Motor neuron (in vitro differentiated cells): ENCODE measurements at regions not wholly inside any gene's neighbourhood (a gene's known extent, or its start where the extent isn't known, plus 50 kb on each side); places are given as distances from the start of the nearest gene placed in this dataset.

Experiments used
- ATAC-seq, 8 experiments: fragments of 200-7000 bp; cut with Tn5 transposase; replicated peaks in 6 of 8; 2 replicates each; pipeline ENCODE4 v1.8.0; 2021; ENCODE audit warnings: mild to moderate bottlenecking in 8 of 8, moderate library complexity in 8 of 8
- H3K27ac ChIP-seq, 2 donors: fragments of 250-450 bp; sonication (Bioruptor Pico); 2 replicates each; pipeline ENCODE4 v1.9.0; 2021; ENCODE audit warnings: antibody characterized with exemption in 2 of 2, mild to moderate bottlenecking in 2 of 2, moderate library complexity in 1 of 2
- H3K4me1 ChIP-seq, 2 donors: fragments of 250-450 bp; sonication (Bioruptor Pico); replicated peaks in 1 of 2; 2 replicates each; pipeline ENCODE4 v1.6.1; 2021; ENCODE audit warnings: antibody characterized with exemption in 2 of 2, mild to moderate bottlenecking in 2 of 2, moderate library complexity in 1 of 2
- H3K4me3 ChIP-seq, 5 donors: fragments of 250-450 bp; sonication (Bioruptor Pico); 2 replicates each; pipeline ENCODE4 v1.9.0; 2021; ENCODE audit warnings: antibody characterized with exemption in 5 of 5, mild to moderate bottlenecking in 5 of 5, moderate library complexity in 4 of 5
- WGBS, 10 experiments: fragments of 450-650 bp; shearing (Covaris generic); methylation state at CpG; one replicate each; pipeline ENCODE4 v1.0.0; 2022; 5-methylcytosine and 5-hydroxymethylcytosine counted together
- in situ Hi-C, 9 experiments: fragments of 400-800 bp; cut with MboI; loops; one replicate each; pipeline ENCODE4 v1.15.0; 2021; ENCODE audit warnings: low sequenced_read_pairs in 9 of 9, low pct_unique_long_range_greater_than_20kb in 2 of 9; ENCODE audit not compliant: unreplicated experiment in 9 of 9

GRCh38 chrX:39459204-39459603 is 638.6 kb downstream of the BCOR start:
- ATAC-seq: no peak
- in situ Hi-C loops: no loop called here
- Histone ChIP-seq H3K4me3 (no peak overlapping the region), H3K4me1 (peaks cover 0 to 6% of the 10 kb centered on the region in 2 donors), H3K27ac (no peak overlapping the region)
- WGBS, 10 experiments: 40 to 52% methylated on average over 1 to 4 of the region's 5 CpGs; no CpG with 5 or more reads in 8 of the 10 experiments

GRCh38 chrX:39459952-39460351 is 637.8 kb downstream of the BCOR start:
- peaks cover under 1 to 3% of the 10 kb centered on the region in 2 donors for H3K4me1 ChIP-seq
- H3K27ac ChIP-seq: no peak overlapping the region
- no peak overlapping the region for H3K4me3 ChIP-seq
- in situ Hi-C loops: no loop called here
- peak in 3 of 8 experiments; percentile 20 to 86 (median 41) for ATAC-seq
- 44% methylated on average over 3 of the region's 3 CpGs; no CpG with 5 or more reads in 9 of the 10 experiments for WGBS, 10 experiments

- ATAC-seq: no peak
- H3K27ac ChIP-seq: no peak overlapping the region
- peaks cover 3 to 6% of the 10 kb centered on the region in 2 donors for H3K4me1 ChIP-seq
- no peak overlapping the region for H3K4me3 ChIP-seq
- in situ Hi-C loops: no loop called here
- WGBS, 10 experiments: 13% methylated on average over 1 of the region's 1 CpG; no CpG with 5 or more reads in 9 of the 10 experiments
These were observed 637.3 kb downstream of the BCOR start for GRCh38 chrX:39460499-39460898.

DNA sequence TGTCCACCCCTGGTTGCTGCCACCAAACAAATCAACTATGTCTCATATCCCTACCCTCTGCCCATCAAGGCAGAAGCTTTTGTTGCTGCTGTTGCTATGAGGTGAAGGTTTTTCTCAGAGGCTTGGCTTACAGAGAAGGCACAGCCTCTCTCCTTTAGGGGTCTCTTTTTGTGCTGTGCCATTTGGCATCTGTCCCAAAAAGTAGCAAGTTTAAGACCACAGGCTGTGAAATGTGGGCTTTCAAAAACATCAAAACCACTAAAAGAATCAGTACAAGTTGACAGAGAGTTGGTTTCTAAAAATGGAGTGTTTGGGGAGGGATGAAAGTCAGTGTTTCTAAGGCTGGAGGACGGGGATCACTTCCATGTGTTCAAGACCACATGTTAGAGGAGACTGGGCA is 634.9 kb downstream of the BCOR start:
- H3K4me1 ChIP-seq: peaks cover 3 to 8% of the 10 kb centered on the region in 2 donors
- H3K27ac ChIP-seq: no peak overlapping the region
- no peak for ATAC-seq
- in situ Hi-C loops: no loop called here
- WGBS, 10 experiments: 20 to 43% (median 20%) methylated on average over 1 of the region's 1 CpG; no CpG with 5 or more reads in 7 of the 10 experiments
- no peak overlapping the region for H3K4me3 ChIP-seq

DNA sequence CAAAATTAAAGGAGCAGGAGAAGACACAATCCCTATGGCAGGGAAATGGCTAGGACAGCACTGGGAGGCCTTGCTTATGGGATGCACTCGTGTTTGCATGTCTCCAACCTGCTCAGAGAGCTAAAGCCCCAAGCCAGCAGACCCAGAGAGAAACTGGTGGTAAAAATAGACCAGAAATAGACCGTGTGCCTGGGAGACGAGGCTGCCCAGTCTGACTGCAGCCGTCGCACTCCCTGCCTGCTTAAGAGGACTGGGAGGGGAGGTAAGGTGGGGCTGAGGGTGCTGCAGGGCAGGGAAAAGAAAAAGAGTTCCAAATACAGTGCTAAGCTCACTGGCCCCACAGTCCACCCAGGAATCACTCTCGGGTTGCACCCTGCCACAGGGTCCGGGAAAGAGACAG is 633.5 kb downstream of the BCOR start:
- WGBS, 10 experiments: 29 to 90% (median 50%) methylated on average over 1 to 6 of the region's 7 CpGs; no CpG with 5 or more reads in 2 of the 10 experiments

DNA sequence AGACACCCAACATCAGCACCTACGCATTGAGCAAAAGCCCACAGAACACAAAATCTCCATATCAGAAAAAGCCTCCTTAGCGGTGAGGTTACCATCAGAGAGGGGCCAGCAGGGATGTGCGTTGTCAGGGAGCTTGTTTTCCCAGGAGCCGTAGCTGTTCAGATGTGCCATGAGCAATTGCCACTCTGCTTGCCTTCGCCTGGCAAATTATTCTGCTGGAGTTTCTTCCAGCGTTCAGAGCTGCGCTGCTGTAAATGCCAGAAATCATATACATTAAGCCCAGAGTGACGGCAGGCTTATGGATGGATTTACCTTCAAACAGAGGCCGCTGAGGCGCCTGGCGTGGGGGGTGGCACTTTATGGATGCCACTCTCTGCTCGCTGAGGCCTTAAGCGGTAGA is 632.3 kb downstream of the BCOR start:
- 0 to 100% (median 100%) methylated on average over 1 to 3 of the region's 13 CpGs; no CpG with 5 or more reads in 5 of the 10 experiments for WGBS, 10 experiments
- peak in 4 of 8 experiments; percentile 16 to 76 (median 42) for ATAC-seq
- in situ Hi-C loops: no loop called here
- Histone ChIP-seq H3K4me3 (no peak overlapping the region), H3K4me1 (peaks cover 10 to 18% of the 10 kb centered on the region in 2 donors), H3K27ac (no peak overlapping the region)

More for the DNA sequence above, 633.5 kb downstream of the BCOR start:
- Histone ChIP-seq H3K27ac (no peak overlapping the region), H3K4me1 (peaks cover 10 to 17% of the 10 kb centered on the region in 2 donors), H3K4me3 (no peak overlapping the region)
- in situ Hi-C loops: no loop called here
- no peak for ATAC-seq

DNA sequence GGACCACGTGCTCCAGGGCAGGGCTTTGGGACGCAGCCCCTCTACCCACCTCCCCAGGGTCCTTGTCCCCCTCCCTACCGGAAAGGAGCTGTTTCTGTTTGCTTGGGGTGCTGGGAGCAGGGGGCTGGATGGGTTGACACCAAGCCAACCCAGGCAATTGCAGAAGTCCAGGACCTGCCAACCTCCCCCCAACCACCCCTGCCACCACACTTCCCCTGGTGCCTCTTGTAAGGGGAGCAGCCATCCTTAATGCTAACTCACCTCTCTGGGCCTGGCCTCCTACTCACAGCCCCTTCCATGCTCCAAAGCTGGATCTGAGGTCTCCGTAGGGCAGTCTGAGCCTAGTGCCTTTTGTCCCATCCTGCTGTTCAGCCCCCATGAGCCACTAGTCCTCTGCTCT is 631.9 kb downstream of the BCOR start:
- ATAC-seq: no peak
- in situ Hi-C loops: no loop called here
- Histone ChIP-seq H3K27ac (no peak overlapping the region), H3K4me1 (peaks cover 15 to 18% of the 10 kb centered on the region in 2 donors), H3K4me3 (no peak overlapping the region)
- no CpG with 5 or more reads among the region's 4 CpGs for WGBS, 10 experiments

DNA sequence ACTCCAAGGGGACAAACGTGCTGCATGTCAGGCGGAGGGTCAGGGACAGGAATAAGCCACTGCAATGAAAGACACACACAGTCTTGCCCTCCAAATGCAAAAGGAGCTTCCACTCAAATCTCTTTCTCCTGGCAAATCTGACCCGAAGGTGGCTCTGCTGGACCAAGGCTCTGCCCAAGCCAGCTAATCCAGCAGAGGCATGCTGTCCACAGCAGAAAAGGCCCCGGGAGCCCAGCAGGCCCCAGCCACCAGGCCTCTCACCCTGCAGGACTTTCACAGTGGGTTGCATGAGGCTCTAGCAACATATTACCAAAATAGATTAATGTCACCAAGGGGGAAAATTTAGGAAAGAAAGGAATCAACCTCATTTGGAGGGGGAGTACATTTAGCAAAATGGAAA is 628.6 kb downstream of the BCOR start:
- in situ Hi-C loops: no loop called here
- no CpG with 5 or more reads among the region's 4 CpGs for whole genome bisulfite sequencing, 10 experiments
- Histone ChIP-seq H3K27ac (peak overlapping the region in 1 of 2 donors; percentile 45), H3K4me1 (peaks cover 18% of the 10 kb centered on the region in 2 donors), H3K4me3 (no peak overlapping the region)
- ATAC-seq: peak in 3 of 8 experiments; percentile 9 to 31 (median 18)

GRCh38 chrX:39470588-39471407 is 627.0 kb downstream of the BCOR start:
- Histone ChIP-seq H3K4me1 (peaks cover 21 to 29% of the 10 kb centered on the region in 2 donors), H3K4me3 (no peak overlapping the region), H3K27ac (no peak overlapping the region)
- in situ Hi-C loops: no loop called here
- 0 to 40% (median 34%) methylated on average over 1 to 6 of the region's 10 CpGs; no CpG with 5 or more reads in 6 of the 10 experiments for WGBS, 10 experiments
- ATAC-seq: peak in 5 of 8 experiments; percentile 35 to 93 (median 74)

DNA sequence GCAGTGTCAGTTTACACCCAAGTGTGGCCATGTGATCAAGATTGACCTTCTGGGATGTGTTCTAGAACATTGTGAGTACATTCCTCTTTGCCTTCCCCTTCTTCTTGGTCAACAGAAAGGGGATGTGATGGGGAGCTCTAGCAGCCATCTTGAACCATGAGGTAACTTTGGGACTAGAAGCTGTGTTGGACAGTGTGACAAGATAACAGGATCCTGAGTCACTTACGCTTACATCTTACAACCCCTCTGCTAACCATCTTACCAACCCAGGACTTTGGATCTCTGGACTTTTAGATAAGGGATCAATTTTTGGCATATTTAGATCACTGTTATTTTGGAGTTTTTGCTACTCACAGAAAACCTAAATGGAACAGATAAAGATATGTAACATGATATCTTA is 625.6 kb downstream of the BCOR start:
- peaks cover 35 to 43% of the 10 kb centered on the region in 2 donors for H3K4me1 ChIP-seq
- no peak overlapping the region for H3K27ac ChIP-seq
- in situ Hi-C loops: no loop called here
- no peak for ATAC-seq
- 50 to 100% methylated on average over 1 of the region's 1 CpG; no CpG with 5 or more reads in 8 of the 10 experiments for WGBS, 10 experiments
- H3K4me3 ChIP-seq: no peak overlapping the region

GRCh38 chrX:39473812-39474211 is 623.9 kb downstream of the BCOR start:
- peaks cover 44 to 54% of the 10 kb centered on the region in 2 donors for H3K4me1 ChIP-seq
- no peak for ATAC-seq
- WGBS, 10 experiments: 25 to 100% (median 80%) methylated on average over 1 to 2 of the region's 2 CpGs; no CpG with 5 or more reads in 7 of the 10 experiments
- in situ Hi-C loops: no loop called here
- no peak overlapping the region for H3K27ac ChIP-seq
- H3K4me3 ChIP-seq: no peak overlapping the region

DNA sequence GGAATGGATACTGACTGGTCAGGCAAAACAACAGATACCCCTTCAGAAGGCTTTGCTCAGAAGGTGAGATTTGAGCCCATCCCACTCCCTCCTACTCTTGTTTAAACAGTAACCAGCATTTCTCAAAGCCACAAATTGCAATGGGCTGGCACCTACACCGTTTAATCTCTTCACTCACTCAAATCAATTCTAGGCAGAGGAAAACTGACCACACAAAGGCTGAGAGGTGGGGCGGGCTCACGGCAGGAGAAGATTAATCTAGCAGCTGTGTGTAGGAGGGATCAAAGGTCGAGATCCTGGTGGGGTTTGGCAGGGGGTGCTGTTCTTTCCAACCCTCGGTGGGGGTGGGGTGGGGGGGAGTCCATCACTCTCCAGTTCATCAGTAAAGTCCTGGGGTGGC is 622.4 kb downstream of the BCOR start:
- no peak overlapping the region for H3K27ac ChIP-seq

GRCh38 chrX:39476604-39477021 is 621.1 kb downstream of the BCOR start:
- peaks cover 43 to 49% of the 10 kb centered on the region in 2 donors for H3K4me1 ChIP-seq
- in situ Hi-C loops: no loop called here
- peak overlapping the region in 1 of 2 donors; percentile 60 for H3K27ac ChIP-seq
- no CpG with 5 or more reads among the region's 15 CpGs for WGBS, 10 experiments
- H3K4me3 ChIP-seq: no peak overlapping the region
- ATAC-seq: peak in 7 of 8 experiments; percentile 22 to 68 (median 58)

More for the DNA sequence above, 622.4 kb downstream of the BCOR start:
- no peak overlapping the region for H3K4me3 ChIP-seq
- in situ Hi-C loops: no loop called here
- H3K4me1 ChIP-seq: peaks cover 44 to 50% of the 10 kb centered on the region in 2 donors
- no peak for ATAC-seq
- WGBS, 10 experiments: 40% methylated on average over 1 of the region's 5 CpGs; no CpG with 5 or more reads in 9 of the 10 experiments
